ENCODE measurements at regions not wholly inside any gene's neighbourhood (a gene's known extent, or its start where the extent isn't known, plus 50 kb on each side); places are given as distances from the start of the nearest gene placed in this dataset.
"Not testable (repeated sequence)": the region's sequence is repeated elsewhere in the genome, so short reads cannot be mapped to it uniquely, and the experiment has no call there.

GRCh38 chr18:14357553-14358297, 185.7 kb downstream of the POTEC start:
- H3K4me3 ChIP-seq (ENCODE audit: low read depth, low read length); DNase-seq (ENCODE audit: low read depth): not testable (repeated sequence)

GRCh38 chr18:14342170-14342569, 201.2 kb downstream of the POTEC start:
- not testable (repeated sequence) for H3K4me3 ChIP-seq (ENCODE audit: low read depth, low read length); DNase-seq (ENCODE audit: low read depth)

- not testable (repeated sequence) for DNase-seq (ENCODE audit: low read depth); H3K4me3 ChIP-seq (ENCODE audit: low read depth, low read length)
These were observed 203.8 kb upstream of the ZNF519 start for GRCh38 chr18:14336017-14336416.

GRCh38 chr18:14321217-14321616, 189.0 kb upstream of the ZNF519 start:
- DNase-seq (ENCODE audit: low read depth) = not testable (repeated sequence)

GRCh38 chr18:14301255-14301654, 169.0 kb upstream of the ZNF519 start:
- not testable (repeated sequence) for DNase-seq (ENCODE audit: low read depth); H3K4me3 ChIP-seq (ENCODE audit: low read depth, low read length)

More at GRCh38 chr18:14321217-14321616, 189.0 kb upstream of the ZNF519 start:
- not testable (repeated sequence) for H3K4me3 ChIP-seq (ENCODE audit: low read depth, low read length)

- DNase-seq (ENCODE audit: low read depth); H3K4me3 ChIP-seq (ENCODE audit: low read depth, low read length): not testable (repeated sequence)
These were observed 162.8 kb upstream of the ZNF519 start for GRCh38 chr18:14295081-14295480.

- no peak for DNase-seq (ENCODE audit: low read depth)
- no peak overlapping the region for H3K4me3 ChIP-seq (ENCODE audit: low read depth, low read length)
These were observed 152.8 kb upstream of the ZNF519 start for GRCh38 chr18:14285053-14285452.

DNA sequence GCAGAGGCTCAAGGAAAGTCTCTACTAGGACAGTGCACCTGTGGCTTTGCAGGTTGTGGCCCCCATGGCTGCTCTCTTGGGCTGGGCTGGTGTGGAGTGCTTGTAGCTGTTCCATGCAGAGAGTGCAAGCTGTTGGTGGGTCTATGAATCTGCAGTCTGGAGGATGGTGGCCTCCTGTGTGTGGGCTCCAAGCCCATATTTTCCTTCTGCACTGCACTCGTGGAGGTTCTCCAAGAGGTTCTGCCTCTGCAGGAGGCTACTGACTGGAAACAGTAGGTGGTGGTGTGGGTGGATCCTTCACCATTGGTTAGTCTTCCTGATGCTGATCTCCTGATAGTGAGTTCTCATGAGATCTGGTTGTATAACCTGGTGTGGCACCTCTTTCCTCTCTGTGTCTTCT, 143.2 kb upstream of the ZNF519 start:
- not testable (repeated sequence) for H3K4me3 ChIP-seq (ENCODE audit: low read depth, low read length); DNase-seq (ENCODE audit: low read depth)

- DNase-seq (ENCODE audit: low read depth); H3K4me3 ChIP-seq (ENCODE audit: low read depth, low read length): not testable (repeated sequence)
These were observed 133.6 kb upstream of the ZNF519 start for GRCh38 chr18:14265637-14266410.

DNA sequence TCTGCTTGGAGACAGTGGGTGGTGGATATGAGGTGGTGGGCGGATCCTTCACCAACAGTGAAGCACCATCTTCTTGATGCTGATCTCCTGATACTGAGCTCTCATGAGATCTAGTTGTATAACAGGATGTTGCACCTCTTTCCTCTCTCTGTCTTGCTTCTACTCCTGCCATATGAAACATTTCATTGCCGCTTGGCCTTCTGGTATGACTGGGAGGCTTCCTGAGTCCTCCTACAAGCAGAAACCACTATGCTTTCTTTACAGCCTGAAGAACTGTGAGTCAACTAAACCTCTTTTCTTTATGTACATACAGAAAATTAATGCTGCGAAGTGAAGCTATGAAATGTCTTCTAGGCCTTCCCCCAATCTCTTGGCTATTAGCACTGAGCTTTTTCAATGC, 130.6 kb upstream of the ZNF519 start:
- H3K4me3 ChIP-seq (ENCODE audit: low read depth, low read length); DNase-seq (ENCODE audit: low read depth): not testable (repeated sequence)

DNA sequence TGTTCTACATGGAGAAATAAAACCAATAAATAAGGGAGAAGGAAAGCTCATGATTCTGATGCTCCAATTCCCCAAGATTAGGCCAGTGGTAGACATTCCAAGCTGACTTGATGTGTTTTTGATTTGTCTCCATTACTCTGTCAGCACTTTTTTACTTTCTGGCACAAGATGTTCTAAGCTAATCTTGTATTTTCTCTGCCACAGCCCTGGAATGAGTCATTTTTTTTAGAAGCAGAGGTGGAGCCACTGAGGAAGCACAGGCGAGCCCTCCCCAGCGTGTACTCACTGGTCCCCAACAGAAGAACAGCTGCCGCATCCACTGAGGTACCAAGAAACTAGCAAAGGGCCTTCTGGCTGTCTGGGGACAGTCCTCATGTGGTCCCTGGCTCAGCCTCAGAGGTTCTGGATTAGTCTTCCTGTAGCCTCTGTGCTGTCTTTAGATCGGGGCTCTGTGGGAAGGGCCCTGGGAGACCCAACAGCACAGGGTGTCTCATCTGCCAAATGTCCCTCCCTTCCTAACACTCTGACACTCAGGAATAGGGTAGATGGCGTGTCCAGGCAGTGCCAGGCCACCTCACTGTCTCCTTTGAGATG, 117.9 kb upstream of the ZNF519 start:
- DNase-seq (ENCODE audit: low read depth) = not testable (repeated sequence)

DNA sequence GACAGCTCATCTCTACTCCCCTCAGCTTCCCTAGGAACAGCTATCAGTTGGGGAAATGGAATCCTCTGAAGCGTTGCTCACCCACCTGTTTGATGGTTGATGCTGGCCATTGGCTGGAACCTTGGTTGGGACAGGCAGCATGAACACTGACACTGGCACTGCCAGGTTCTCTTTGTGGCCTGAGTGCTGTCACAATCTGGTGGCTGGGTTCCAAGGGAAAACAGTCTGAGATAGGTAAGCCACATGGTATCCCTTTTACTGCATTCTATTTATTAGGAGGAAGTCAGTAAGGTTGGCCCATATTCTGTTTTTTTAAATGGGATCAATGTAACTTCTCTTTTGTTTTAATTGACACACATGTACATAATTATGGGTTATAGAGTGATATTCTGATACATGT, 107.0 kb upstream of the ZNF519 start:
- H3K4me3 ChIP-seq (ENCODE audit: low read depth, low read length); DNase-seq (ENCODE audit: low read depth): not testable (repeated sequence)

More for the DNA sequence above, 117.9 kb upstream of the ZNF519 start:
- H3K4me3 ChIP-seq (ENCODE audit: low read depth, low read length) = not testable (repeated sequence)

- not testable (repeated sequence) for H3K4me3 ChIP-seq (ENCODE audit: low read depth, low read length); DNase-seq (ENCODE audit: low read depth)
These were observed 104.3 kb upstream of the ZNF519 start for GRCh38 chr18:14236356-14237048.

DNA sequence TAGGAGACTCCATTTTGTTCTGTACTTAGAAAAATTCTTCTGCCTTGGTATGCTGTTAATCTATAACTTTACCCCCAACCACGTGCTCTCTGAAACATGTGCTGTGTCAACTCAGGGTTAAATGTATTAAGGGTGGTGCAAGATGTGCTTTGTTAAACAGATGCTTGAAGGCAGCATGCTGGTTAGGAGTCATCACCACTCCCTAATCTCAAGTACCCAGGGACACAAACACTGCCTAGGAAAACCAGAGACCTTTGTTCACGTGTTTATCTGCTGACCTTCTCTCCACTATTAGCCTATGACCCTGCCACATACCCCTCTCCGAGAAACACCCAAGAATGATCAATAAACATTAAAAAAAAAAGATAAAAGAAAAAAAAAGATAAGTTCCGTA, 93.0 kb upstream of the ZNF519 start:
- not testable (repeated sequence) for H3K4me3 ChIP-seq (ENCODE audit: low read depth, low read length); DNase-seq (ENCODE audit: low read depth)

GRCh38 chr18:14224551-14225285, 92.5 kb upstream of the ZNF519 start:
- not testable (repeated sequence) for DNase-seq (ENCODE audit: low read depth)

DNA sequence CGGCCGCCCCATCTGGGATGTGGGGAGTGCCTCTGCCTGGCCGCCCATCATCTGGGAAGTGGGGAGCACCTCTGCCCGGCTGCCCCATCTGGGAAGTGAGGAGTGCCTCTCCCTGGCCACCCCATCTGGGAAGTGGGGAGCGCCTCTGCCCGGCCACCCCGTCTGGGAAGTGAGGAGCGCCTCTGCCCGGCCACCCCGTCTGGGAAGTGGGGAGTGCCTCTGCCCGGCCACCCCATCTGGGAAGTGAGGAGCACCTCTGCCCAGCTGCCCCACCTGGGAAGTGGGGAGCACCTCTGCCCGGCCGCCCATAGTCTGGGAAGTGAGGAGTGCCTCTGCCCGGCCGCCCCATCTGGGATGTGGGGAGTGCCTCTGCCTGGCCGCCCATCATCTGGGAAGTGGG, 91.7 kb upstream of the ZNF519 start:
- DNase-seq (ENCODE audit: low read depth); H3K4me3 ChIP-seq (ENCODE audit: low read depth, low read length): not testable (repeated sequence)

More at GRCh38 chr18:14224551-14225285, 92.5 kb upstream of the ZNF519 start:
- H3K4me3 ChIP-seq (ENCODE audit: low read depth, low read length) = not testable (repeated sequence)

DNA sequence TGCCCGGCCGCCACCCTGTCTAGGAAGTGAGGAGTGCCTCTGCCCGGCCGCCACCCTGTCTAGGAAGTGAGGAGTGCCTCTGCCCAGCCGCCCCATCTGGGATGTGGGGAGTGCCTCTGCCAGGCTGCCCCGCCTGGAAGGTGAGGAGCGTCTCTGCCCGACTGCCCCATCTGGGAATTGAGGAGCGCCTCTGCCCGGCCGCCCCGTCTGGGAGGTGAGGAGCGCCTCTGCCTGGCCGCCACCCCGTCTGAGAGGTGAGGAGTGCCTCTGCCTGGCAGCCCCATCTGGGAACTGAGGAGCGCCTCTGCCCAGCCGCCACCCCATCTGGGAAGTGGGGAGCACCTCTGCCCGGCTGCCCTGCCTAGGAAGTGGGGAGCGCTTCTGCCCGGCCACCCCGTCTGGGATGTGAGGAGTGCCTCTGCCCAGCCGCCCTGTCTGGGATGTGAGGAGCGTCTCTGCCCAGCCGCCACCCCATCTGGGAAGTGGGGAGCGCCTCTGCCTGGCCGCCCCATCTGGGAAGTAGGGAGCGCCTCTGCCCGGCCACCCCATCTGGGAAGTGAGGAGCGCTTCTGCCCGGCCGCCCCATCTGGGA, 91.1 kb upstream of the ZNF519 start:
- DNase-seq (ENCODE audit: low read depth); H3K4me3 ChIP-seq (ENCODE audit: low read depth, low read length): not testable (repeated sequence)

GRCh38 chr18:14222354-14223221, 90.4 kb upstream of the ZNF519 start:
- not testable (repeated sequence) for H3K4me3 ChIP-seq (ENCODE audit: low read depth, low read length); DNase-seq (ENCODE audit: low read depth)

Measured in skeletal muscle cell (primary cell).